VCaP (cell line): ENCODE measurements at regions not wholly inside any gene's neighbourhood (a gene's known extent, or its start where the extent isn't known, plus 50 kb on each side); places are given as distances from the start of the nearest gene placed in this dataset.

Source experiments
- H3K27ac ChIP-seq: fragments of 450-650 bp; 2 replicates; pipeline ENCODE4 v1.5.1; 2017
- CTCF ChIP-seq: fragments of 450-650 bp; conservative IDR thresholded peaks from 2 replicates; pipeline ENCODE4 v1.5.1; 2017; ENCODE audit warnings: mild to moderate bottlenecking, moderate library complexity

GRCh38 chr4:126431049-126431448 lies 1116.3 kb downstream of the FAT4 start:
- TF ChIP-seq CTCF = no peak

GRCh38 chr4:126435491-126435890 lies 1120.7 kb downstream of the FAT4 start:
- H3K27ac ChIP-seq = no peak overlapping the region
- TF ChIP-seq CTCF = no peak

More at GRCh38 chr4:126431049-126431448, 1116.3 kb downstream of the FAT4 start:
- no peak overlapping the region for H3K27ac ChIP-seq

DNA sequence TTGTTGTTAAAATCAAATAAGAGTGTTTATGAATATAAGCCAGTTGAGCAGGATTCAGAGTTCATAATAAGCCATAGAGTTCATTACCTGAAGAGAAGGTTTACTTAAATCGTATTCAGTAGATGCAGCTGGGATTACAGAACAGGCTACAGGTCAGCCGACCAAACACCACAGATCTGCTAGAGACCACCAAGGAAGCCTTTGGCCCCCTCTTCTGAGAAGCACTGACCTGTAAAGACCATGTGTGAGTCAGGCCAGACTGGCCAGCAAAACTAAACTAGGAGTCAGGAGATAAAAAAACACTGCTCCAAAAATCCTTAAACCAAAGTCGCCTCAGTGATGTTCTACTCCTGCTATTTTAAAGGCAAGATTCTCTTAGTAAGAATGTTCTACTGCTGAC lies 1125.5 kb downstream of the FAT4 start:
- H3K27ac ChIP-seq = no peak overlapping the region
- no peak for TF ChIP-seq CTCF

DNA sequence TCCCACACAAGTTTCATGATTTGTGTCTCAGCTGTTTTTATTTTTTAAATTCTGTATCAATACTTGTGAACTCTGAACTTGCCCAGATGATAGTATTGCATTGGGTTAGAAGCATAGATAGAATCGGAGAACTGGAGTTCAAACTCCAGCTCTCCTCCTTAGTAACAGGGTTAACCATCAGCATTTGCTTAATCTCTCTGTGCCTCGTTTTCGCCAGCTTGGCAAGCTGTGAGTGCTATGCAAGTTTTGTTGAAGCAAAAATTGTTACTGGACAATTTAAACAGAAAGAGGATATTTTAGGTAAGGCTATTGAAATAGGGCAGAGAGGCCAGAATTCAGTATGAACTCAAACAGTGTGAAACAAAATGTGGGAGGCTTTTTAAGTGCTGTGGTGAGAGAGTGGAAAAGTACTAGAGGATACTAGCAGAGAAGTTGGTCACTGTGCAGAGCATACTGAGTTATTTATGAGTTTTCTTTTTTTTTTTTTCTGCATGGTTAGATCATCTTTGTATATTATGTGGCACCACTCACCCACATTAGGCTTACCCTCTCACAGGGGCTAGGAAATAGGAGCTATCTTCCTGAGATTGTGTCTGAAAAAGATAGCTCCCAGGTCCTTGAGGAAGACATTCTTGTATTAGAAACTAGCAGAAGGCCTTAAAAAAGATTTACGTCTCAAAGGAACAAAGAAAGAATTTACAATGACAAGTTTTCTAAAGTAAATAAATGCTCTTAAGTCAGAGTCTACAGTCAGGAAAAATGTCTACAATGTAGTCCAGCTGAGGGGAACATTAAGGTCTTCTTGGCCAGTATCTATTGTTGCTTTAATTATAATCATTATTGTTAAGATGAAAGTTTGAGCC lies 1126.6 kb downstream of the FAT4 start:
- TF ChIP-seq CTCF = no peak
- no peak overlapping the region for H3K27ac ChIP-seq

DNA sequence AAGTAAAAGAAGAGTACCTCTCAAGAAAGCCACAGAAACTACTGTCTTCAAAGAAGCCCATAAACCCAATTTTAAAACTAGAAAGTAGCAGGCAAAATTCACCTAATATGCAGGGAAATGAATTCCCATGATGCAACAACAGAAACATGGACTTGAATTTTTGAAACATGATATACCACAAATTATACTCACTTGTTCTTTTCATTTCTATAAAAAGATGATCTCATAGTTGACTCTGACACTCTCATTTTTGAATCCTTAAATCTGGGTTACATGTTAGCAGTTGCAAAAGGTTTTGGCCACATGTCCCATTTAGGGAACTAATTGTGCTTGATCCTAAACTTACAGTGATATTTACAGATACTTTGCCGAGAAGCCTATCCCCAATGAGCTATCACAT lies 1130.8 kb downstream of the FAT4 start:
- no peak overlapping the region for H3K27ac ChIP-seq
- TF ChIP-seq CTCF = no peak

- TF ChIP-seq CTCF = no peak
- no peak overlapping the region for H3K27ac ChIP-seq
Observed at GRCh38 chr4:126446917-126447316, 1132.2 kb downstream of the FAT4 start.

- no peak for TF ChIP-seq CTCF
- no peak overlapping the region for H3K27ac ChIP-seq
Observed at GRCh38 chr4:126448086-126448845, 1133.5 kb downstream of the FAT4 start.
